Type B pancreatic cell (in vitro differentiated cells): ENCODE measurements at regions not wholly inside any gene's neighbourhood (a gene's known extent, or its start where the extent isn't known, plus 50 kb on each side); places are given as distances from the start of the nearest gene placed in this dataset.

ENCODE experiments used
- DNase-seq: peaks from one replicate; pipeline ENCODE4 v3.0.0; 2021; ENCODE audit warnings: mixed read lengths; ENCODE audit not compliant: unreplicated experiment; ENCODE audit errors: extremely low spot score
- H3K27ac Mint-ChIP-seq: 2 replicates; pipeline ENCODE4 v1.8.0; 2021; ENCODE audit warnings: mild to moderate bottlenecking, mixed read lengths
- H3K27me3 Mint-ChIP-seq: 2 replicates; pipeline ENCODE4 v1.8.0; 2021; ENCODE audit warnings: mixed read lengths
- H3K36me3 Mint-ChIP-seq: 2 replicates; pipeline ENCODE4 v1.8.0; 2021; ENCODE audit warnings: mixed read lengths
- H3K4me1 Mint-ChIP-seq: one replicate; pipeline ENCODE4 v1.8.0; 2021; ENCODE audit warnings: mixed read lengths; ENCODE audit not compliant: unreplicated experiment
- H3K4me3 Mint-ChIP-seq: 2 replicates; pipeline ENCODE4 v1.8.0; 2021; ENCODE audit warnings: mild to moderate bottlenecking, mixed read lengths
- H3K9me3 Mint-ChIP-seq: 2 replicates; pipeline ENCODE4 v1.8.0; 2021; ENCODE audit warnings: mixed read lengths
- CTCF ChIP-seq: fragments of 200-600 bp; sonication (generic); conservative IDR thresholded peaks from 2 replicates; pipeline ENCODE4 v1.5.0; 2021; ENCODE audit warnings: antibody characterized with exemption, mild to moderate bottlenecking

- Mint-ChIP-seq H3K4me1 (peaks cover 63% of the 10 kb centered on the region), H3K9me3 (peaks cover 23% of the 10 kb centered on the region), H3K36me3 (peaks cover 9% of the 10 kb centered on the region), H3K4me3 (peak overlapping the region; percentile 3), H3K27me3 (peaks cover 23% of the 10 kb centered on the region), H3K27ac (no peak overlapping the region)
- TF ChIP-seq CTCF, result no peak
- no peak for DNase-seq
These were observed 232.7 kb upstream of the COPS8 start for GRCh38 chr2:236852977-236853374.

- H3K4me3 Mint-ChIP-seq, result no peak overlapping the region
- TF ChIP-seq CTCF, result no peak
- no peak for DNase-seq
- no peak overlapping the region for H3K27ac Mint-ChIP-seq
- H3K36me3 Mint-ChIP-seq, result peaks cover 9% of the 10 kb centered on the region
- H3K27me3 Mint-ChIP-seq, result peaks cover 23% of the 10 kb centered on the region
- peaks cover 64% of the 10 kb centered on the region for H3K4me1 Mint-ChIP-seq
- H3K9me3 Mint-ChIP-seq, result peaks cover 19% of the 10 kb centered on the region
These were observed 232.1 kb upstream of the COPS8 start for GRCh38 chr2:236853585-236854051.

GRCh38 chr2:236855176-236855865, 230.4 kb upstream of the COPS8 start:
- H3K27me3 Mint-ChIP-seq, result peaks cover 24% of the 10 kb centered on the region
- DNase-seq, result peak; percentile 31
- peaks cover 11% of the 10 kb centered on the region for H3K9me3 Mint-ChIP-seq
- no peak for TF ChIP-seq CTCF
- peaks cover 5% of the 10 kb centered on the region for H3K36me3 Mint-ChIP-seq
- H3K4me3 Mint-ChIP-seq, result peak overlapping the region; percentile 63
- peak overlapping the region; percentile 65 for H3K27ac Mint-ChIP-seq
- peaks cover 76% of the 10 kb centered on the region for H3K4me1 Mint-ChIP-seq

- peak overlapping the region; percentile 65 for H3K27ac Mint-ChIP-seq
- H3K36me3 Mint-ChIP-seq, result peaks cover 5% of the 10 kb centered on the region
- H3K4me1 Mint-ChIP-seq, result peaks cover 79% of the 10 kb centered on the region
- H3K9me3 Mint-ChIP-seq, result peaks cover 8% of the 10 kb centered on the region
- no peak for TF ChIP-seq CTCF
- H3K4me3 Mint-ChIP-seq, result peak overlapping the region; percentile 63
- DNase-seq, result peak; percentile 66
- peaks cover 20% of the 10 kb centered on the region for H3K27me3 Mint-ChIP-seq
These were observed 229.5 kb upstream of the COPS8 start for GRCh38 chr2:236855866-236856847.

- H3K4me3 Mint-ChIP-seq, result peak overlapping the region; percentile 20
- H3K9me3 Mint-ChIP-seq, result peaks cover 8% of the 10 kb centered on the region
- H3K4me1 Mint-ChIP-seq, result peaks cover 74% of the 10 kb centered on the region
- TF ChIP-seq CTCF, result no peak
- peaks cover 20% of the 10 kb centered on the region for H3K27me3 Mint-ChIP-seq
- peak overlapping the region; percentile 65 for H3K27ac Mint-ChIP-seq
- H3K36me3 Mint-ChIP-seq, result peaks cover 5% of the 10 kb centered on the region
- peak; percentile 45 for DNase-seq
These were observed 228.8 kb upstream of the COPS8 start for GRCh38 chr2:236856848-236857235.
